Caki2 (cell line): ENCODE measurements at regions not wholly inside any gene's neighbourhood (a gene's known extent, or its start where the extent isn't known, plus 50 kb on each side); places are given as distances from the start of the nearest gene placed in this dataset.
"Not testable (repeated sequence)": the region's sequence is repeated elsewhere in the genome, so short reads cannot be mapped to it uniquely, and the experiment has no call there.

Experiments used
- DNase-seq: peaks from one replicate; pipeline ENCODE4 v3.0.0-alpha.2; 2015; ENCODE audit warnings: low read depth
- in situ Hi-C: cut with HindIII; loops from 2 replicates; pipeline ENCODE4 v1.10.0; 2016; ENCODE audit warnings: low sequenced_read_pairs, low pct_unique_long_range_greater_than_20kb, mixed read lengths

GRCh38 chrX:137999071-137999470, 433.1 kb downstream of the ZIC3 start:
- in situ Hi-C loops: no loop called here
- no peak for DNase-seq

- in situ Hi-C loops: no loop called here
- DNase-seq: no peak
These were observed 433.6 kb downstream of the ZIC3 start for GRCh38 chrX:137999552-137999951.

- DNase-seq: no peak
- in situ Hi-C loops: no loop called here
These were observed 435.3 kb downstream of the ZIC3 start for GRCh38 chrX:138001226-138001625.

- in situ Hi-C loops: no loop called here
- DNase-seq: no peak
These were observed 440.3 kb downstream of the ZIC3 start for GRCh38 chrX:138006180-138006579.

GRCh38 chrX:138008281-138008680, 442.4 kb downstream of the ZIC3 start:
- in situ Hi-C loops: no loop called here
- DNase-seq: no peak

GRCh38 chrX:138011468-138011867, 445.5 kb downstream of the ZIC3 start:
- in situ Hi-C loops: no loop called here
- DNase-seq: no peak

GRCh38 chrX:138014577-138014976, 448.6 kb downstream of the ZIC3 start:
- DNase-seq: no peak
- in situ Hi-C loops: no loop called here

GRCh38 chrX:138018145-138018799, 452.3 kb downstream of the ZIC3 start:
- in situ Hi-C loops: no loop called here
- no peak for DNase-seq

- in situ Hi-C loops: no loop called here
- no peak for DNase-seq
These were observed 455.0 kb downstream of the ZIC3 start for GRCh38 chrX:138020941-138021340.

- DNase-seq: peak; percentile 0
- in situ Hi-C loops: no loop called here
These were observed 460.3 kb downstream of the ZIC3 start for GRCh38 chrX:138026211-138026610.

GRCh38 chrX:138031715-138032114, 465.8 kb downstream of the ZIC3 start:
- no peak for DNase-seq
- in situ Hi-C loops: no loop called here

- DNase-seq: no peak
- in situ Hi-C loops: no loop called here
These were observed 468.2 kb downstream of the ZIC3 start for GRCh38 chrX:138034136-138034535.

GRCh38 chrX:138037548-138037947, 471.6 kb downstream of the ZIC3 start:
- DNase-seq: no peak
- in situ Hi-C loops: no loop called here

GRCh38 chrX:138057883-138058282, 492.0 kb downstream of the ZIC3 start:
- no peak for DNase-seq
- in situ Hi-C loops: no loop called here

GRCh38 chrX:138058931-138059330, 493.0 kb downstream of the ZIC3 start:
- DNase-seq: no peak
- in situ Hi-C loops: no loop called here

- in situ Hi-C loops: no loop called here
- DNase-seq: no peak
These were observed 501.5 kb downstream of the ZIC3 start for GRCh38 chrX:138067415-138067814.

GRCh38 chrX:138073626-138074025, 507.7 kb downstream of the ZIC3 start:
- no peak for DNase-seq
- in situ Hi-C loops: no loop called here

- in situ Hi-C loops: no loop called here
- DNase-seq: no peak
These were observed 516.3 kb downstream of the ZIC3 start for GRCh38 chrX:138082251-138082650.

- in situ Hi-C loops: no loop called here
- no peak for DNase-seq
These were observed 517.0 kb downstream of the ZIC3 start for GRCh38 chrX:138082896-138083295.

- in situ Hi-C loops, DNase-seq: not testable (repeated sequence)
These were observed 545.0 kb downstream of the ZIC3 start for GRCh38 chrX:138110910-138111309.

- no peak for DNase-seq
- in situ Hi-C loops: no loop called here
These were observed 561.4 kb downstream of the ZIC3 start for GRCh38 chrX:138127314-138127713.
